ENCODE measurements at regions not wholly inside any gene's neighbourhood (a gene's known extent, or its start where the extent isn't known, plus 50 kb on each side); places are given as distances from the start of the nearest gene placed in this dataset.
A peak's percentile ranks its signal among the peaks of the same experiment; 100 is the strongest.
"Not testable (repeated sequence)": the region's sequence is repeated elsewhere in the genome, so short reads cannot be mapped to it uniquely, and the experiment has no call there.

- no peak for TF ChIP-seq CTCF (IDR thresholded peaks at IDR 0.05; ENCODE audit: insufficient read depth, low read depth, low read length)
- no peak for DNase-seq (ENCODE audit: low read depth)
- no peak overlapping the region for H3K4me3 ChIP-seq (ENCODE audit: low read depth, low read length)
Measured at GRCh38 chr6:6741264-6741663, 152.7 kb downstream of the LY86 start.

- TF ChIP-seq CTCF (IDR thresholded peaks at IDR 0.05; ENCODE audit: insufficient read depth, low read depth, low read length) = no peak
- DNase-seq (ENCODE audit: low read depth) = no peak
- H3K4me3 ChIP-seq (ENCODE audit: low read depth, low read length) = no peak overlapping the region
Measured at GRCh38 chr6:6742535-6742934, 154.0 kb downstream of the LY86 start.

- H3K4me3 ChIP-seq (ENCODE audit: low read depth, low read length) = no peak overlapping the region
- TF ChIP-seq CTCF (IDR thresholded peaks at IDR 0.05; ENCODE audit: insufficient read depth, low read depth, low read length) = no peak
- DNase-seq (ENCODE audit: low read depth) = peak; percentile 40
Measured at GRCh38 chr6:6744551-6744950, 156.0 kb downstream of the LY86 start.

- DNase-seq (ENCODE audit: low read depth); H3K4me3 ChIP-seq (ENCODE audit: low read depth, low read length): not testable (repeated sequence)
Measured at GRCh38 chr6:6745637-6746332, 157.3 kb downstream of the LY86 start.

- H3K4me3 ChIP-seq (ENCODE audit: low read depth, low read length) = no peak overlapping the region
- DNase-seq (ENCODE audit: low read depth) = no peak
- no peak for TF ChIP-seq CTCF (IDR thresholded peaks at IDR 0.05; ENCODE audit: insufficient read depth, low read depth, low read length)
Measured at GRCh38 chr6:6746333-6746969, 157.9 kb downstream of the LY86 start.

GRCh38 chr6:6746970-6747338 lies 158.4 kb downstream of the LY86 start:
- no peak overlapping the region for H3K4me3 ChIP-seq (ENCODE audit: low read depth, low read length)
- TF ChIP-seq CTCF (IDR thresholded peaks at IDR 0.05; ENCODE audit: insufficient read depth, low read depth, low read length) = no peak
- DNase-seq (ENCODE audit: low read depth) = no peak

- DNase-seq (ENCODE audit: low read depth) = no peak
- TF ChIP-seq CTCF (IDR thresholded peaks at IDR 0.05; ENCODE audit: insufficient read depth, low read depth, low read length) = no peak
- no peak overlapping the region for H3K4me3 ChIP-seq (ENCODE audit: low read depth, low read length)
Measured at GRCh38 chr6:6747371-6747770, 158.9 kb downstream of the LY86 start.

Measured in fibroblast of villous mesenchyme (primary cell).